Hippocampal formation (tissue), 2 donors: ENCODE measurements at regions not wholly inside any gene's neighbourhood (a gene's known extent, or its start where the extent isn't known, plus 50 kb on each side); places are given as distances from the start of the nearest gene placed in this dataset.

Source experiments
- DNase-seq, 2 donors: peaks; one replicate each; lab custom pipeline; 2025; lab: John Stamatoyannopoulos, UW

DNA sequence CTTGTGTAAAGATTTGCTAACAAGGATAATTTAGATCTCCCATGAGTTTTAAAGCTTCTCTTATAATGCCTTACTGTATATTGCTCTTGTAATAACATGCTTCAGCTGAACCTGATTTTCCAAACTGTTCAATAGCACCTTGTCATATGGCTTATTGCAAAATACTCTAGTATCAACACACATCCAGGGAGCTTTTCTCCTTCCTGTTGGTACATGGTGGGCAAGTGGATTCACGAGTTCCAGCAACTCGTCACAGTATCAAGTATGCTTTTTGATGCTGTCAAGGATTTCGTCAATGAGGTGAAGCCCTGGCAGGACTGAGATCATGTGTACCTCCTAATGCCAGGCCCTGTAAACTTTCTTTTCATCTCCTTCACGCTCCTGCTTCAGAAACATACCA, 59.5 kb upstream of the ITPRID2 start:
- no peak for DNase-seq

DNA sequence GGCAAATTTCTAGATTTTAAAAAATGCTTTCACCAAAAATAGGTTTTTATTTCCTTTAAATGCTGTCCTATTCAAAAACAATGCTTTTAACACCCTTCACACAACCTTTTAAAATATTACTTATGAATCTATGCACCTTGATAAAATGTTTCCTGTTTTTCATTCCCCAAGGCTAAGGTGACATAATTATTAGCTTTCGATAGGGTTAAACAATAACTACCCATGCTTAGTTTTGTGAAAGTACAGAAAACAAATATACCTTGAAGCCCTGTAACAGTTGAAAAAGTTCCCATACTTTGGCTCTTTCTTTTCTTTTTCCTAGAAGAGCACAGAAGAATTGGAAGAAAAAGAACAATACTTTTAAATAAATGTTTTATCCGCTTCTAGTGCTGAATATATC, 54.9 kb upstream of the ITPRID2 start:
- DNase-seq = no peak

DNA sequence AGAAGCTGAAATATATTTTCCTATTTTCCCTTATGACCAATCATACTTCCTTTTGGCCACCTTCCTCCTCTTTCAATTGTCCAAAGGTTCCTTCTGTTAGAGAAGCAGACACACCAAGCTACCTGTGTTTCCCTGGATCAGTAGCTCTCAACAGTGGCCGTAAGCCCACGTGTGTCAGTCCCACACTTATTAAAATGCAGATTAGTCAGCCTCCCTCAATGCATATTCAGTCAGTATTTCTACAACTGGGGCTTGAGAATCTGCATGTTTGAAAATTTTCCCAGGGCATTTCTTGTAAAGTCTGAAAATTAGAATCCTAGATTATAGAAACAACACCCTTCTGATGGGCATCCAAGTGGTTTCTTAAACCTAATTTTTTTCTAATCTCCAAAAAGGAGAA, 54.0 kb upstream of the ITPRID2 start:
- DNase-seq = no peak

DNA sequence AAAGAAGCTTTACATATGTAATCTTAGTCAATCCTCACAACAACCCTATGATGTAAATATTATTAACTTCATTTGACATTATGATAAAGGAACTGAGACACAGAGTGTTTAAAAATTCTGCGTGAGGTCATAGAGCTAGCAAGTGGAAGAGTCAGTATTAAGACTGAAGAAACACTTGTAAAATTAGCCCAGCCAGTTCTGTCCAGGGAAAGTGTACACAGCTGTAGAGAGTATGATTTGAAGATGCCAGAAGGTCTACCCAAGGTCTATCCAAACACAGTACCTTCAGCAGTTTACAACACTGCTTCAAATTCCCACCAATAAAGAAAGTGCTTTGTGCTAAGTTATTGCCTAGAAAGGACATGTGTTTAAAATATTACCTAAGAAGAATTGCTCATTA, 51.7 kb upstream of the ITPRID2 start:
- no peak for DNase-seq

GRCh38 chr2:181841079-181841478, 50.5 kb upstream of the ITPRID2 start:
- no peak for DNase-seq
